Sigmoid colon (tissue), 6 donors: ENCODE measurements at regions not wholly inside any gene's neighbourhood (a gene's known extent, or its start where the extent isn't known, plus 50 kb on each side); places are given as distances from the start of the nearest gene placed in this dataset.

Experiments
- DNase-seq: peaks from one replicate; pipeline ENCODE4 v3.0.0-alpha.2; 2019
- H3K27ac ChIP-seq, 4 donors: fragments of 200-600 bp; sonication (generic); one replicate each; pipeline ENCODE4 v1.5.1; 2016 to 2019; ENCODE audit warnings: mild to moderate bottlenecking in 1 of 4
- H3K27me3 ChIP-seq, 3 donors: fragments of 200-600 bp; sonication (generic); one replicate each; pipeline ENCODE4 v1.5.1; 2019; ENCODE audit warnings: mild to moderate bottlenecking in 1 of 3
- H3K36me3 ChIP-seq, 4 donors: fragments of 200-600 bp; sonication (generic); one replicate each; pipeline ENCODE4 v1.5.1; 2016 to 2019
- H3K4me1 ChIP-seq, 4 donors: fragments of 200-600 bp; sonication (generic); one replicate each; pipeline ENCODE4 v1.5.1; 2017 to 2019
- H3K4me3 ChIP-seq, 4 donors: fragments of 200-600 bp; sonication (generic); one replicate each; pipeline ENCODE4 v1.5.1; 2017 to 2019; ENCODE audit warnings: mild to moderate bottlenecking in 2 of 4, moderate library complexity in 1 of 4
- H3K9me3 ChIP-seq, 4 donors: fragments of 200-600 bp in 3 of 4; sonication (generic) in 3 of 4; one replicate each; pipeline versions ENCODE4 v1.5.1 to v1.6.1; 2013 to 2019
- CTCF ChIP-seq, 4 experiments: fragments of 450-650 bp in 3 of 4; fragments of 200-600 bp in 1 of 4; IDR thresholded peaks; one replicate each; pipeline ENCODE4 v1.5.1; 2016 to 2019; ENCODE audit warnings: antibody characterized with exemption in 4 of 4, mild to moderate bottlenecking in 3 of 4, moderate library complexity in 2 of 4
- EP300 ChIP-seq, 4 donors: sonication (generic); formaldehyde crosslinking; IDR thresholded peaks; one replicate each; pipeline ENCODE4 v1.6.1; 2017; ENCODE audit warnings: antibody characterized with exemption in 4 of 4
- POLR2A ChIP-seq, 2 donors: fragments of 450-650 bp; IDR thresholded peaks; one replicate each; pipeline ENCODE4 v1.6.1; 2016; ENCODE audit warnings: antibody characterized with exemption in 2 of 2, mild to moderate bottlenecking in 2 of 2, moderate library complexity in 2 of 2
- POLR2AphosphoS5 ChIP-seq, 4 donors: sonication (generic); formaldehyde crosslinking; IDR thresholded peaks; one replicate each; pipeline ENCODE4 v1.6.1; 2017; ENCODE audit warnings: antibody characterized with exemption in 4 of 4
- WGBS, 2 donors: extraction: QIAGEN DNeasy Blood & Tissue Kit; methylation state at CpG; one replicate each; pipeline ENCODE4 v1.1.7; 2013; 5-methylcytosine and 5-hydroxymethylcytosine counted together
- intact Hi-C: fragments of 100-400 bp; cut with DNase I; formaldehyde crosslinking; loops from one replicate; pipeline ENCODE4 v1.15.1; 2023
- donor health status: healthy with polysubstance abuse.
- donor health status: healthy.

GRCh38 chr2:201983800-201984199, 49.9 kb upstream of the FZD7 start:
- H3K27me3 ChIP-seq, result no peaks in the 10 kb centered on the region
- no peak overlapping the region for H3K27ac ChIP-seq
- TF ChIP-seq CTCF (IDR thresholded peaks at IDR 0.05), result no peak
- no peak for TF ChIP-seq POLR2A (IDR thresholded peaks at IDR 0.05)
- TF ChIP-seq POLR2AphosphoS5 (IDR thresholded peaks at IDR 0.05), result no peak
- TF ChIP-seq EP300 (IDR thresholded peaks at IDR 0.05), result no peak
- H3K9me3 ChIP-seq, result no peaks in the 10 kb centered on the region
- no peaks in the 10 kb centered on the region for H3K36me3 ChIP-seq
- intact Hi-C loops, result no loop called here
- WGBS, 2 donors, result 85 to 90% methylated on average over 7 of the region's 7 CpGs
- DNase-seq, result no peak
- H3K4me1 ChIP-seq, result no peaks in the 10 kb centered on the region
- no peak overlapping the region for H3K4me3 ChIP-seq
